OCI-LY1 (cell line): ENCODE measurements at regions not wholly inside any gene's neighbourhood (a gene's known extent, or its start where the extent isn't known, plus 50 kb on each side); places are given as distances from the start of the nearest gene placed in this dataset.

ENCODE experiments used
- H2AFZ ChIP-seq: fragments of 200-600 bp; sonication (generic), shearing (Covaris generic); 2 replicates; pipeline ENCODE4 v1.6.0; 2014; ENCODE audit warnings: antibody characterized with exemption, mild to moderate bottlenecking, low read length
- H3F3A ChIP-seq: fragments of 200-600 bp; sonication (generic), shearing (Covaris generic); 2 replicates; pipeline ENCODE4 v1.6.0; 2014; ENCODE audit warnings: mild to moderate bottlenecking, antibody characterized with exemption, low read length, moderate library complexity; ENCODE audit not compliant: insufficient read depth
- H3K27ac ChIP-seq: fragments of 200-600 bp; sonication (generic); 2 replicates; pipeline ENCODE4 v1.5.1; 2014; ENCODE audit warnings: low read length, mixed run types, mild to moderate bottlenecking, low read depth; ENCODE audit not compliant: poor library complexity, severe bottlenecking
- H3K27me3 ChIP-seq: fragments of 200-600 bp; sonication (generic); 2 replicates; pipeline ENCODE4 v1.6.0; 2014; ENCODE audit warnings: antibody characterized with exemption, mild to moderate bottlenecking, low read length, moderate library complexity; ENCODE audit not compliant: insufficient read depth
- H3K36me3 ChIP-seq: fragments of 200-600 bp; sonication (generic); 2 replicates; pipeline ENCODE4 v1.6.1; 2014; ENCODE audit warnings: mild to moderate bottlenecking, antibody characterized with exemption, low read length, moderate library complexity, mixed read lengths; ENCODE audit not compliant: insufficient read depth
- H3K4me1 ChIP-seq: fragments of 200-600 bp; sonication (generic); 2 replicates; pipeline ENCODE4 v1.5.1; 2014; ENCODE audit warnings: mild to moderate bottlenecking, low read length, moderate library complexity; ENCODE audit not compliant: insufficient read depth, severe bottlenecking
- H3K4me2 ChIP-seq: fragments of 200-600 bp; sonication (generic), shearing (Covaris generic); 2 replicates; pipeline ENCODE4 v1.6.1; 2014; ENCODE audit warnings: low read length
- H3K4me3 ChIP-seq: fragments of 200-600 bp; sonication (generic); 2 replicates; pipeline ENCODE4 v1.5.1; 2014; ENCODE audit warnings: low read length, low read depth, mild to moderate bottlenecking, mixed read lengths; ENCODE audit not compliant: poor library complexity, severe bottlenecking
- H3K79me2 ChIP-seq: fragments of 200-600 bp; shearing (Covaris generic); 2 replicates; pipeline ENCODE4 v1.6.1; 2016; ENCODE audit warnings: mixed run types, low read length, mixed read lengths; ENCODE audit not compliant: insufficient read depth
- H3K9ac ChIP-seq: fragments of 200-600 bp; sonication (generic), shearing (Covaris generic); 2 replicates; pipeline ENCODE4 v1.6.1; 2014; ENCODE audit warnings: mild to moderate bottlenecking, low read length, mixed read lengths
- H3K9me2 ChIP-seq: fragments of 200-600 bp; sonication (generic), shearing (Covaris generic); 2 replicates; pipeline ENCODE4 v1.6.1; 2014; ENCODE audit warnings: low read depth, mild to moderate bottlenecking, low read length, mixed read lengths
- H3K9me3 ChIP-seq: fragments of 200-600 bp; shearing (Covaris generic); 2 replicates; pipeline ENCODE4 v1.6.1; 2014; ENCODE audit warnings: low read length, mixed read lengths
- H4K20me1 ChIP-seq: fragments of 200-600 bp; sonication (generic), shearing (Covaris generic); 2 replicates; pipeline ENCODE4 v1.6.0; 2016; ENCODE audit warnings: mild to moderate bottlenecking, low read length; ENCODE audit not compliant: insufficient read depth
- CTCF ChIP-seq: fragments of 200-600 bp; sonication (generic), shearing (Covaris generic); IDR thresholded peaks from 2 replicates; pipeline ENCODE4 v1.5.1; 2017; ENCODE audit warnings: mild to moderate bottlenecking, antibody characterized with exemption, low read length, moderate library complexity, mixed read lengths
- EZH2 ChIP-seq: fragments of 200-600 bp; sonication (generic), shearing (Covaris generic); IDR thresholded peaks from 2 replicates; pipeline ENCODE4 v1.8.0; 2017; ENCODE audit warnings: borderline replicate concordance, mixed run types, mild to moderate bottlenecking, antibody characterized with exemption, low read length, moderate library complexity, mixed read lengths

DNA sequence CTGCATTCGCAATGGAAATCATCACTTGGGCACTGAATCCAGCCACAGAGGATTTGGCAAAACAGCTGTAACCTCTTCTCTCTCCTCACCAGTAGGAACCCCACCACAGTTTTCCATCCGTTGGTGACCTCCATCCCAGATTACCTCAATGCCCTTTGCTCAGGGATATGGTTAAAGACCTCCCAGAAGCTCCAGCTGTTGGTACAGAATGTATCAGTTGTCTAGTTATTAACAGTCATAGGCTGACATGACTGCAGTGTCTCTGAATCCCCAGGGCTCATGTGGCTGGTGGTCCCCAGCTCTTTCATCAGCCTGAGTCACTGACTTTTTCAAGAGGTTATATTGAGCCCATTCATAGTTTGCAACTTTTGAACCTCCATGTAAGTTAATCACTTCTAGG lies 189.8 kb upstream of the HHIP start:
- H3K27ac ChIP-seq, result no peak overlapping the region
- no peak overlapping the region for H3K9ac ChIP-seq
- no peaks in the 10 kb centered on the region for H3K4me1 ChIP-seq
- H3K27me3 ChIP-seq, result no peaks in the 10 kb centered on the region
- H3K9me3 ChIP-seq, result no peaks in the 10 kb centered on the region
- H2AFZ ChIP-seq, result no peak overlapping the region
- no peaks in the 10 kb centered on the region for H3K36me3 ChIP-seq
- no peak overlapping the region for H3K4me3 ChIP-seq
- no peaks in the 10 kb centered on the region for H3K9me2 ChIP-seq
- no peaks in the 10 kb centered on the region for H3K79me2 ChIP-seq
- TF ChIP-seq EZH2, result no peak
- TF ChIP-seq CTCF, result no peak
- H3K4me2 ChIP-seq, result no peak overlapping the region
- no peaks in the 10 kb centered on the region for H3F3A ChIP-seq
- no peaks in the 10 kb centered on the region for H4K20me1 ChIP-seq

DNA sequence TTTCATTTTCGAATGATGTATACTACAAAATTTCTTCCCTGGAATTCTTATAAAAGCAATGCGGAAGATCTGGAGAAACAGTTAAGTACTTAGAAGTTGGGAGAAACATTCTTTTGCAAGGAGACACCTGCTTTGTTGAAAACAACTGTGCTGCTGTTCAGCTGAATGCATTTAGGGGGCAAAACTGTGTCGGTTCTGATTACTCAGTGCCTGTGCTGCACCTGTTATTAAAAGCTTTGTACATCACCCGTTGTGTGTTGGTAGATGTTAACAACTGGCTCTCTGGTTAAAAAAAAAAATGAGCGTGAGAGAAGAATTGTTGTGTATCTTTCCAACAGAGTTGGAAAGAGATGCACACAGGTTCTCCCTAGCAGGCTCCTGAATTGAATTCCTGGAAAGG lies 184.1 kb upstream of the HHIP start:
- Histone ChIP-seq H4K20me1 (no peaks in the 10 kb centered on the region), H3K36me3 (no peaks in the 10 kb centered on the region), H3K4me2 (no peak overlapping the region), H3K9me2 (no peaks in the 10 kb centered on the region), H3K9me3 (no peaks in the 10 kb centered on the region), H2AFZ (no peak overlapping the region), H3K4me3 (no peak overlapping the region), H3K79me2 (no peaks in the 10 kb centered on the region), H3K27ac (no peak overlapping the region), H3F3A (no peaks in the 10 kb centered on the region), H3K4me1 (no peaks in the 10 kb centered on the region), H3K9ac (no peak overlapping the region), H3K27me3 (no peaks in the 10 kb centered on the region)
- TF ChIP-seq CTCF (no peak), EZH2 (no peak)

DNA sequence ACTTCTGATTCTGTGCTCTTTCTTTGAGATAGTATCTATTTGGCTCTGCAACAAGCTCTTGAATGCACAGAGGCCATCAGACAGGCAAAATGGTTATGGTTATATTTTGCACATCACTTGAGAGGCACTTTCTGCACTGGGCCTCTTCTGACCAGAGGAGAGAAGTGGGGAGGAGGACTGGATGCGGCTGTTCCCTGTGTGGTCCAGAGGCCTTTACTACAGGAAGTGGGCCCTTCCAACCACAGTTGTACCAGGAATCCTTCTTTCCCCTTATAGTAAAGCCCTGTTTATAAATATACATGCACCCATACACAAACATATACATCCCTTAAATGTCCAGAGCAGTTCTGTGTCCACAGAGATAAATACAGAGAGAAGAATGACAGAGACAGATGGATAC lies 182.7 kb upstream of the HHIP start:
- TF ChIP-seq EZH2 (no peak), CTCF (no peak)
- H4K20me1 ChIP-seq, result no peaks in the 10 kb centered on the region
- no peak overlapping the region for H3K4me2 ChIP-seq
- no peak overlapping the region for H2AFZ ChIP-seq
- H3K79me2 ChIP-seq, result no peaks in the 10 kb centered on the region
- no peaks in the 10 kb centered on the region for H3K9me2 ChIP-seq
- H3K9me3 ChIP-seq, result no peaks in the 10 kb centered on the region
- no peak overlapping the region for H3K9ac ChIP-seq
- H3K36me3 ChIP-seq, result no peaks in the 10 kb centered on the region
- H3K4me1 ChIP-seq, result no peaks in the 10 kb centered on the region
- H3F3A ChIP-seq, result no peaks in the 10 kb centered on the region
- H3K27ac ChIP-seq, result no peak overlapping the region
- no peaks in the 10 kb centered on the region for H3K27me3 ChIP-seq
- H3K4me3 ChIP-seq, result no peak overlapping the region
